ENCODE measurements at regions not wholly inside any gene's neighbourhood (a gene's known extent, or its start where the extent isn't known, plus 50 kb on each side); places are given as distances from the start of the nearest gene placed in this dataset.

GRCh38 chr1:195428927-195429326, 1179.3 kb downstream of the KCNT2 start:
- TF ChIP-seq POLR2A (IDR thresholded peaks at IDR 0.05) (no peak), CTCF (IDR thresholded peaks at IDR 0.05 in 4 of 5, conservative IDR thresholded peaks at IDR 0.05 in 1 of 5) (no peak)
